ENCODE measurements at regions not wholly inside any gene's neighbourhood (a gene's known extent, or its start where the extent isn't known, plus 50 kb on each side); places are given as distances from the start of the nearest gene placed in this dataset.

DNA sequence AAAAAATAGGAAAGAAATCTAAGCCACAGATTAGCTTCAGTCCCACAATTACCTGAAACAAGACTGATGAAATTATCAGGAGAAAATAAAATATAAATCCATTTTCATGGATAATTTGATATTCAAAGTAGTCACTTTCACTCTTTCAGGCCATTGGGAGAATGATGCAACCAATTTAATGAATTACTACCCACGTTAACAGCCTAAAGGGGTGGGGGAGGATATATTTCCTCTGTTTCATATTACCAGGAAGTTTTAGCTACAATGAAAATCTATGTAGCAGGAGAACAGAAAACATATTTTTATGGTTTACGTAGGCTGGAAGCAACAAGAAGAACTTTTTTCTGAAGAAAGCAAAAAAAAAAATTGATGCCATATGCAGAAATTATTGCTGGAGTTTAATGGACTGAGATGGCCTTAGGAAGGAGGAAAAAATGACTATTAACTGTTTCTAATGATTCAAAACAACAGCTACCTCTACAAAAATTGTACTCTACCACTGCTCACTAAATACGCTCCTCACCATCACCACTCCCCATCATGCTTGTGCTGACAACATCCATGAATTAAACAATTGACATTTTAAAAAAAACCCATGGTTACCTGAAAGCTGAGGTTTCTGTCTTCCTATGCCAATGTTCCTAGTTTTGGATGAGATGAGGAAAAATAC is 100.9 kb downstream of the CXXC4 start:
- TF ChIP-seq, protein P1, sequence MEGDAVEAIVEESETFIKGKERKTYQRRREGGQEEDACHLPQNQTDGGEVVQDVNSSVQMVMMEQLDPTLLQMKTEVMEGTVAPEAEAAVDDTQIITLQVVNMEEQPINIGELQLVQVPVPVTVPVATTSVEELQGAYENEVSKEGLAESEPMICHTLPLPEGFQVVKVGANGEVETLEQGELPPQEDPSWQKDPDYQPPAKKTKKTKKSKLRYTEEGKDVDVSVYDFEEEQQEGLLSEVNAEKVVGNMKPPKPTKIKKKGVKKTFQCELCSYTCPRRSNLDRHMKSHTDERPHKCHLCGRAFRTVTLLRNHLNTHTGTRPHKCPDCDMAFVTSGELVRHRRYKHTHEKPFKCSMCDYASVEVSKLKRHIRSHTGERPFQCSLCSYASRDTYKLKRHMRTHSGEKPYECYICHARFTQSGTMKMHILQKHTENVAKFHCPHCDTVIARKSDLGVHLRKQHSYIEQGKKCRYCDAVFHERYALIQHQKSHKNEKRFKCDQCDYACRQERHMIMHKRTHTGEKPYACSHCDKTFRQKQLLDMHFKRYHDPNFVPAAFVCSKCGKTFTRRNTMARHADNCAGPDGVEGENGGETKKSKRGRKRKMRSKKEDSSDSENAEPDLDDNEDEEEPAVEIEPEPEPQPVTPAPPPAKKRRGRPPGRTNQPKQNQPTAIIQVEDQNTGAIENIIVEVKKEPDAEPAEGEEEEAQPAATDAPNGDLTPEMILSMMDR (IDR thresholded peaks at IDR 0.05), result no peak
- no peak for TF ChIP-seq POLR2A (IDR thresholded peaks at IDR 0.05)
- no peak for TF ChIP-seq POLR2AphosphoS5 (IDR thresholded peaks at IDR 0.05; ENCODE audit: insufficient read depth in 1 of 2, low read depth in 1 of 2)
- H3K27me3 ChIP-seq, result no peaks in the 10 kb centered on the region

DNA sequence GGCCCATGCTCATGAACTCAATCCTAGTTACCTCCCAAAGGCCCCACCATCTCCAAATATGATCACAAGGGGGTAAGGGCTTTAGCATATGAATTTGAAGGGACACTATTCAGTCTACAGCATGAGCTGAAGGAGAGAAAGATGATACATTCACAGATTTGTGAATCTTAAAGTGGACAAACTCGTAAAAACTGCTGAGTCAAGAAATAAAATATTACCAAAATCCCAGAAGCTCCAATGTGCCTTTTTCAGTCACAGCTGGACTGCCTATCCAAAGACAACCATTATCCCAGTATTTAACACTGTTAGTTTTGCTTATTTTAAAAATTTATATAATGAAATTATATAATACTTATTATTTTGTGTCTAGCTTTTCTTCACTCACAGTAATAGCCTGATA is 109.0 kb downstream of the CXXC4 start:
- no peak for DNase-seq (ENCODE audit: extremely low spot score in 2 of 2)
- Histone ChIP-seq H3K4me3 (no peak overlapping the region), H3K27me3 (no peaks in the 10 kb centered on the region), H3K27ac (no peak overlapping the region), H3K4me1 (no peaks in the 10 kb centered on the region), H3K36me3 (no peaks in the 10 kb centered on the region), H3K9me3 (no peaks in the 10 kb centered on the region)
- no peak for TF ChIP-seq POLR2A (IDR thresholded peaks at IDR 0.05)
- TF ChIP-seq, protein P1 (IDR thresholded peaks at IDR 0.05), result no peak
- no peak for TF ChIP-seq POLR2AphosphoS5 (IDR thresholded peaks at IDR 0.05; ENCODE audit: insufficient read depth in 1 of 2, low read depth in 1 of 2)
- intact Hi-C loops (cut with DNase I), result no loop called here

More for the DNA sequence above, 100.9 kb downstream of the CXXC4 start:
- no peak overlapping the region for H3K27ac ChIP-seq
- H3K4me3 ChIP-seq, result no peak overlapping the region
- H3K9me3 ChIP-seq, result no peaks in the 10 kb centered on the region
- H3K36me3 ChIP-seq, result no peaks in the 10 kb centered on the region
- H3K4me1 ChIP-seq, result peaks cover 14% of the 10 kb centered on the region
- intact Hi-C loops (cut with DNase I), result no loop called here
- DNase-seq (ENCODE audit: extremely low spot score in 2 of 2), result no peak

DNA sequence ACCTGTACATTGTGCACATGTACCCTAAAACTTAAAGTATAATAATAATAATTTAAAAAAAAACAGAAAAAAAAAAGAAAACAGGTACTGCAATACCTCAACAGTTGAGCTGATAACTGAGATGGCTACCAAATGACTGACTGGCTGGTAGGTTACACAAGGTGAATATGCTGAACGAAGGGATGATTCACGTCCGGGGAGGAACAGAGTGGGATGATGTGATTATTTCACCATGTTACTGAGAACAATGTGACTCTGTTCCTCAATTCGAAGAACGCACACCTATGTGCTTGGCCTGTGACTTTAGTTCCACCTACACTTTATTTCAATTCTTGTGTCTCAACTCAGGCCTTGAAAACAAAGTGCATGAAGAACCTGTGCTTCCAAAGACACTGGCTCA is 111.7 kb downstream of the CXXC4 start:
- Histone ChIP-seq H3K9me3 (no peaks in the 10 kb centered on the region), H3K4me3 (no peak overlapping the region), H3K27ac (no peak overlapping the region), H3K4me1 (no peaks in the 10 kb centered on the region), H3K36me3 (no peaks in the 10 kb centered on the region), H3K27me3 (no peaks in the 10 kb centered on the region)
- TF ChIP-seq POLR2A (IDR thresholded peaks at IDR 0.05) (no peak), POLR2AphosphoS5 (IDR thresholded peaks at IDR 0.05; ENCODE audit: insufficient read depth in 1 of 2, low read depth in 1 of 2) (no peak)
- TF ChIP-seq, protein P1 (IDR thresholded peaks at IDR 0.05), result no peak
- intact Hi-C loops (cut with DNase I), result no loop called here
- DNase-seq (ENCODE audit: extremely low spot score in 2 of 2), result no peak

GRCh38 chr4:104381729-104382128 is 113.0 kb downstream of the CXXC4 start:
- no peak overlapping the region for H3K4me3 ChIP-seq
- no peak for DNase-seq (ENCODE audit: extremely low spot score in 2 of 2)
- intact Hi-C loops (cut with DNase I), result no loop called here
- no peak for TF ChIP-seq POLR2AphosphoS5 (IDR thresholded peaks at IDR 0.05; ENCODE audit: insufficient read depth in 1 of 2, low read depth in 1 of 2)
- no peak for TF ChIP-seq POLR2A (IDR thresholded peaks at IDR 0.05)
- TF ChIP-seq, protein P1 (IDR thresholded peaks at IDR 0.05), result no peak
- H3K9me3 ChIP-seq, result no peaks in the 10 kb centered on the region
- no peaks in the 10 kb centered on the region for H3K36me3 ChIP-seq
- no peak overlapping the region for H3K27ac ChIP-seq
- no peaks in the 10 kb centered on the region for H3K27me3 ChIP-seq
- H3K4me1 ChIP-seq, result no peaks in the 10 kb centered on the region

DNA sequence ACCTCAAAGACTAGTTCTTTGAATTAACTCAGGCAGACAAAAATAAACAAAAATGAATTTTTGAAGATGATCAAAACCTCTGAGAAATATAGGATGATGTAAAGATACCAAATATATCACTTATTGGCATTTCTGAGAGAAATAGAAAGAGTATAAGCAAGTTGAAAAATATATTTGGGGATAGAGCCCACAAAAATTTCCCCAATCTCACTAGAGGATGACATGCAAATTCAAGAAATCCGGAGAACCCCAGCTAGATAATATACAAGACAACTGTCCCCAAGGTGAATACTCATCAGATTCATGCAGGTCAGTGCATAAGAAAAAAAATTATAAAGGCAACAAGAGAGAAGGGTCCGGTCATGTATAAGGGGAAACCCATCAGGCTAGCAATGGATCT is 129.1 kb downstream of the CXXC4 start:
- Histone ChIP-seq H3K27me3 (no peaks in the 10 kb centered on the region), H3K4me3 (no peak overlapping the region), H3K36me3 (no peaks in the 10 kb centered on the region), H3K27ac (no peak overlapping the region), H3K4me1 (no peaks in the 10 kb centered on the region), H3K9me3 (no peaks in the 10 kb centered on the region)
- DNase-seq (ENCODE audit: extremely low spot score in 2 of 2), result no peak
- intact Hi-C loops (cut with DNase I), result no loop called here
- TF ChIP-seq, protein P1 (IDR thresholded peaks at IDR 0.05), result no peak
- TF ChIP-seq POLR2AphosphoS5 (IDR thresholded peaks at IDR 0.05; ENCODE audit: insufficient read depth in 1 of 2, low read depth in 1 of 2), result no peak
- TF ChIP-seq POLR2A (IDR thresholded peaks at IDR 0.05), result no peak
